Adrenal gland (tissue), 9 donors: ENCODE measurements at regions not wholly inside any gene's neighbourhood (a gene's known extent, or its start where the extent isn't known, plus 50 kb on each side); places are given as distances from the start of the nearest gene placed in this dataset.
A peak's percentile ranks its signal among the peaks of the same experiment; 100 is the strongest.
"Not testable (repeated sequence)": the region's sequence is repeated elsewhere in the genome, so short reads cannot be mapped to it uniquely, and the experiment has no call there.

Source experiments
- DNase-seq, 7 donors: peaks; one replicate each; pipeline ENCODE4 v3.0.0-alpha.2; 2019 to 2020
- H3K27ac ChIP-seq, 5 donors: fragments of 200-600 bp; sonication (generic) in 4 of 5; 1 replicate in 3 of 5; 2 replicates in 2 of 5; pipeline versions ENCODE4 v1.5.1 to v1.8.0; 2016 to 2020; ENCODE audit warnings: mild to moderate bottlenecking in 1 of 5
- H3K27me3 ChIP-seq: fragments of 200-600 bp; 2 replicates; pipeline ENCODE4 v1.8.0; 2021
- H3K36me3 ChIP-seq, 2 donors: fragments of 200-600 bp; replicated peaks in 1 of 2; 1 replicate in 1 of 2; 2 replicates in 1 of 2; pipeline versions ENCODE4 v1.5.1 to v1.8.0; 2018 to 2022
- H3K4me1 ChIP-seq, 2 donors: fragments of 200-600 bp; replicated peaks in 1 of 2; 1 replicate in 1 of 2; 2 replicates in 1 of 2; pipeline versions ENCODE4 v1.5.1 to v1.8.0; 2018 to 2021
- H3K4me3 ChIP-seq, 4 donors: fragments of 200-600 bp; sonication (generic) in 3 of 4; one replicate each; pipeline ENCODE4 v1.5.1; 2016 to 2018
- H3K9me3 ChIP-seq, 3 donors: fragments of 200-600 bp; sonication (generic) in 1 of 3; replicated peaks in 1 of 3; 1 replicate in 2 of 3; 2 replicates in 1 of 3; pipeline versions ENCODE4 v1.5.1 to v1.8.0; 2016 to 2021
- CTCF ChIP-seq, 6 experiments: fragments of 450-650 bp in 4 of 6; fragments of 200-600 bp in 2 of 6; sonication (generic) in 1 of 6; IDR thresholded peaks; 1 replicate in 5 of 6; 2 replicates in 1 of 6; pipeline versions ENCODE4 v1.5.1 to v1.8.0; 2016 to 2021; ENCODE audit warnings: antibody characterized with exemption in 6 of 6, mild to moderate bottlenecking in 2 of 6, moderate library complexity in 1 of 6
- POLR2A ChIP-seq, 2 donors: fragments of 450-650 bp; IDR thresholded peaks; one replicate each; pipeline ENCODE4 v1.6.1; 2017; ENCODE audit warnings: antibody characterized with exemption in 2 of 2, mild to moderate bottlenecking in 2 of 2, moderate library complexity in 1 of 2
- WGBS, 4 donors: extraction: QIAGEN DNeasy Blood & Tissue Kit in 2 of 4; methylation state at CpG; one replicate each; pipeline versions ENCODE4 v1.1.5 to v1.1.7; 2013 to 2017; 5-methylcytosine and 5-hydroxymethylcytosine counted together
- intact Hi-C, 2 donors: fragments of 100-400 bp; cut with DNase I; formaldehyde crosslinking; loops; one replicate each; pipeline versions ENCODE4 v1.14.1 to v1.15.0; 2022 to 2023
- donor health status: healthy with polysubstance abuse.
- donor health status: Bipolar disorder and iron deficiency.
- donor health status: DM: yes; HTN: yes; CAD: no.
- donor health status: DM: no; HTN: no; CAD: no.
- donor health status: DM: no; HTN: no; CAD: no.

DNA sequence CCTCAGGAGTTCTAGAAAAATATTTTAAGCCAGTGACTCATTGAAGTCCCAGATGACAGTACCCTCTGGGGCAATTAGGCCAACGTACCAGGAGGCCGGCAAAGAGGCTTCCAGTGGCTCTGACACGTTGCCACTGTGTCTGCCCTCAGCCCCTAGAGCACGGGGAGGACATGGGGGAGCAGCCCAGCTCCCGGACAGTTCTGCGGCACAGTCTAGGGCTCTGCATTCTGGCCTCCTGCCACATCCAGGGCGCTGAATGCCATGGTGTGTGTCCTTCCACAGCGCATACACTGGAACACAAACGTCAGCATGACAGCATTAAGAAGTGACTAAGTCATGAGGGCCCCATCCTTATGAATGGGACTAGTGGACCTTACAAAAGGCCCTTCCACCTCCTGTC, 156.2 kb downstream of the RNASET2 start:
- intact Hi-C loops: no loop called here
- no peak overlapping the region for H3K27ac ChIP-seq
- no peaks in the 10 kb centered on the region for H3K4me1 ChIP-seq
- TF ChIP-seq CTCF (IDR thresholded peaks at IDR 0.05): no peak
- no peaks in the 10 kb centered on the region for H3K27me3 ChIP-seq
- H3K9me3 ChIP-seq: no peaks in the 10 kb centered on the region
- WGBS, 4 donors: 33 to 87% (median 81%) methylated on average over 2 to 9 of the region's 9 CpGs
- no peaks in the 10 kb centered on the region for H3K36me3 ChIP-seq
- DNase-seq: no peak
- H3K4me3 ChIP-seq: no peak overlapping the region

DNA sequence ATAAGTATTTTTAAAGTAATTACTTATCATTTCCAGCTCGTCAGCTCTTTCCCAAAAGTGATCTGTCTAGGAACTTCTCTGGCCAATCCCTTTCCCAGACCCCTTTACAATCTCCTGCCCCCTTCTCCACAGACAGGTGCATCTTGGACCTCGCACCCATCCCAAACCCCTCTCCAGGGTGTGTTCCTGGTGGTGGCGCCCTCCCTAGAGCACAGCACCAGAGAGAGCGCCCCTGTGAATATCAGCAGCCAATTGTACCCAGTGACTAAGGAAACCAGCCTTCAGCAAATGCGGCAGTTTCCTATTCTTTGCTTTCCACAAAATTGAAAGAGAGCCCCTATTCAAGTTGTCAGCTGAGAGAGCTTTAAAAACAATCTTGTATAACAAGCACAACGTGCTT, 157.7 kb downstream of the RNASET2 start:
- intact Hi-C loops: no loop called here
- TF ChIP-seq POLR2A (IDR thresholded peaks at IDR 0.05): no peak
- no peak for TF ChIP-seq CTCF (IDR thresholded peaks at IDR 0.05)
- Histone ChIP-seq H3K4me1 (no peaks in the 10 kb centered on the region), H3K4me3 (no peak overlapping the region), H3K9me3 (no peaks in the 10 kb centered on the region), H3K27me3 (no peaks in the 10 kb centered on the region), H3K27ac (no peak overlapping the region), H3K36me3 (no peaks in the 10 kb centered on the region)
- no peak for DNase-seq
- 64 to 82% (median 69%) methylated on average over 6 of the region's 6 CpGs for WGBS, 4 donors

DNA sequence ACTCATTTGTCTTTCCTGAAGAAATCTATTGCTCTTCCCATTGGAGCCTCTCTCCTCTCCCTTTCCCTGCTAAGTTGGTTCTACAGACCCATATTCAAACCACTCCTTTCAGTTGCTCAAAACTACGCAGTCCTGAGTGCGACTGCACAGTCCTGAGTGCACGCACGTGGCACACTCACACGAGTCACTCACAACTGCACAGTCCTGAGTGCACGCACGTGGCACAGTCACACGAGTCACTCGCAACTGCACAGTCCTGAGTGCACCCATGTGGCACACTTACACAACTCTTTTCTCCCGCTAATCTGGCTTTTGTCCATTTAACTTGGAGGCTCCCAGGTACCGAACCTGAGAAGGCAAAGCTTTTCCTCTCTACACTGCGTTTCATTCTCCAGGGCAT, 159.7 kb downstream of the RNASET2 start:
- Histone ChIP-seq H3K4me3 (no peak overlapping the region), H3K27ac (no peak overlapping the region), H3K27me3 (no peaks in the 10 kb centered on the region), H3K36me3 (no peaks in the 10 kb centered on the region), H3K4me1 (no peaks in the 10 kb centered on the region), H3K9me3 (no peaks in the 10 kb centered on the region)
- WGBS, 4 donors: 72 to 87% (median 81%) methylated on average over 12 of the region's 12 CpGs
- DNase-seq: no peak
- no peak for TF ChIP-seq POLR2A (IDR thresholded peaks at IDR 0.05)
- TF ChIP-seq CTCF (IDR thresholded peaks at IDR 0.05): no peak
- intact Hi-C loops: no loop called here

DNA sequence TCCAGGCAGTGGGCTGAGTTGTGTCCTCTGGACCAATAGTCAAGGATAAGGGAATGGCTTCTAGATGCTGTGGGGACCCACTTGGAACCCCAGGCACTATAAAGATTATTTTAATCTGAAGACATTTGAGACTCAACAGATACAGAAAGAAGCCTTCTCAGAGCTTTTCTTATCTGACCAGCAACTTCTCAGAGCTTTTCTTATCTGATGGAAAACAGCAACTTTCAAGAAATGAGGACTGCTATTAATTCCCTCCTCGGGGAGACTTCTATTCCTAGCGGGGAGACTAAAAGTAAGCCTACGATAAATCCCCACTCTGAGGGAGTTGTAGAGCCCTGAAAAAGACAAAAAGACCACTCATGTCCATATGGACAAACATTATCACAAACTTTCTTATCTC, 160.5 kb downstream of the RNASET2 start:
- H3K4me1 ChIP-seq: no peaks in the 10 kb centered on the region
- no peak for DNase-seq
- 68 to 84% (median 76%) methylated on average over 3 of the region's 3 CpGs for WGBS, 4 donors
- no peak overlapping the region for H3K4me3 ChIP-seq
- TF ChIP-seq POLR2A (IDR thresholded peaks at IDR 0.05): no peak
- no peak for TF ChIP-seq CTCF (IDR thresholded peaks at IDR 0.05)
- no peaks in the 10 kb centered on the region for H3K36me3 ChIP-seq
- H3K27me3 ChIP-seq: no peaks in the 10 kb centered on the region
- H3K9me3 ChIP-seq: no peaks in the 10 kb centered on the region
- H3K27ac ChIP-seq: no peak overlapping the region
- intact Hi-C loops: no loop called here

DNA sequence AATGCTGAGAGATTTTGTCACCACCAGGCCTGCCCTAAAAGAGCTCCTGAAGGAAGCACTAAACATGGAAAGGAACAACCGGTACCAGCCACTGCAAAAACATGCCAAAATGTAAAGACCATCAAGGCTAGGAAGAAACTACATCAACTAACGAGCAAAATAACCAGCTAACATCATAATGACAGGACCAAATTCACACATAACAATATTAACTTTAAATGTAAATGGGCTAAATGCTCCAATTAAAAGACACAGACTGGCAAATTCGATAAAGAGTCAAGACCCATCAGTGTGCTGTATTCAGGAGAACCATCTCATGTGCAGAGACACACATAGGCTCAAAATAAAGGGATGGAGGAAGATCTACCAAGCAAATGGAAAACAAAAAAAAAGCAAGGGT, 163.8 kb upstream of the RPS6KA2 start:
- H3K9me3 ChIP-seq, H3K4me3 ChIP-seq, H3K27me3 ChIP-seq, DNase-seq, H3K36me3 ChIP-seq, intact Hi-C loops, H3K4me1 ChIP-seq, H3K27ac ChIP-seq: not testable (repeated sequence)
- 69 to 81% (median 75%) methylated on average over 2 to 3 of the region's 3 CpGs for WGBS, 4 donors

GRCh38 chr6:166788846-166789529, 161.9 kb upstream of the RPS6KA2 start:
- H3K36me3 ChIP-seq, H3K9me3 ChIP-seq, H3K27ac ChIP-seq, H3K4me3 ChIP-seq, H3K27me3 ChIP-seq, H3K4me1 ChIP-seq: not testable (repeated sequence)
- intact Hi-C loops: loop anchor here in 1 of 2 donors (5.0 kb wide), 1 partner anchor 198 kb away; no protein-coding TSS in a partner anchor
- peak in 1 of 7 donors; percentile 49 for DNase-seq
- 87 to 92% (median 90%) methylated on average over 19 to 22 of the region's 22 CpGs for WGBS, 4 donors
